ENCODE measurements at regions not wholly inside any gene's neighbourhood (a gene's known extent, or its start where the extent isn't known, plus 50 kb on each side); places are given as distances from the start of the nearest gene placed in this dataset.

DNA sequence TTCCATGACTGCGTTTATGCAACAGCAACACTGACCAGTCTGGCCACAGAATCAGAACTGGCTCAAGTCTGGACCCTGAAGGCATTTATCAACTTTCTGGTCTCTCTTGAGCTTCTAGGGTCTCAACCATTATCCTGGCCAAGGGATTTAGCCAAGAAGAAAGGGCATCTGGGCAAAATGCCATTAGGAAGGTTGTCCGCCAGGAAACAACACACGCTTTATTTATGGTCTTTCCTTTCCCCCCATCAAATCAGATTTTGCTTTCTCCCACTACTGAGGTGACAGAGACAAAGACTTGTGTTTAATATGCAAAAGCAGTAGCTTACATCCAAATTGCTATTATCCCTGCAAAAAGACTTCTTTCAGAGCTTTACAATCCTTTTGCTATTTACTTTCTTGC is 81.6 kb upstream of the PPP2R5A start:
- TF ChIP-seq, protein P1, sequence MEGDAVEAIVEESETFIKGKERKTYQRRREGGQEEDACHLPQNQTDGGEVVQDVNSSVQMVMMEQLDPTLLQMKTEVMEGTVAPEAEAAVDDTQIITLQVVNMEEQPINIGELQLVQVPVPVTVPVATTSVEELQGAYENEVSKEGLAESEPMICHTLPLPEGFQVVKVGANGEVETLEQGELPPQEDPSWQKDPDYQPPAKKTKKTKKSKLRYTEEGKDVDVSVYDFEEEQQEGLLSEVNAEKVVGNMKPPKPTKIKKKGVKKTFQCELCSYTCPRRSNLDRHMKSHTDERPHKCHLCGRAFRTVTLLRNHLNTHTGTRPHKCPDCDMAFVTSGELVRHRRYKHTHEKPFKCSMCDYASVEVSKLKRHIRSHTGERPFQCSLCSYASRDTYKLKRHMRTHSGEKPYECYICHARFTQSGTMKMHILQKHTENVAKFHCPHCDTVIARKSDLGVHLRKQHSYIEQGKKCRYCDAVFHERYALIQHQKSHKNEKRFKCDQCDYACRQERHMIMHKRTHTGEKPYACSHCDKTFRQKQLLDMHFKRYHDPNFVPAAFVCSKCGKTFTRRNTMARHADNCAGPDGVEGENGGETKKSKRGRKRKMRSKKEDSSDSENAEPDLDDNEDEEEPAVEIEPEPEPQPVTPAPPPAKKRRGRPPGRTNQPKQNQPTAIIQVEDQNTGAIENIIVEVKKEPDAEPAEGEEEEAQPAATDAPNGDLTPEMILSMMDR (IDR thresholded peaks at IDR 0.05) = no peak
- no peak for TF ChIP-seq POLR2A (IDR thresholded peaks at IDR 0.05)

All from Peyer's patch (tissue), 4 donors.